Adrenal gland (tissue), 9 donors: ENCODE measurements at regions not wholly inside any gene's neighbourhood (a gene's known extent, or its start where the extent isn't known, plus 50 kb on each side); places are given as distances from the start of the nearest gene placed in this dataset.

Experiments used
- DNase-seq, 7 donors: peaks; one replicate each; pipeline ENCODE4 v3.0.0-alpha.2; 2019 to 2020
- H3K27ac ChIP-seq, 5 donors: fragments of 200-600 bp; sonication (generic) in 4 of 5; 1 replicate in 3 of 5; 2 replicates in 2 of 5; pipeline versions ENCODE4 v1.5.1 to v1.8.0; 2016 to 2020; ENCODE audit warnings: mild to moderate bottlenecking in 1 of 5
- H3K27me3 ChIP-seq: fragments of 200-600 bp; 2 replicates; pipeline ENCODE4 v1.8.0; 2021
- H3K36me3 ChIP-seq, 2 donors: fragments of 200-600 bp; replicated peaks in 1 of 2; 1 replicate in 1 of 2; 2 replicates in 1 of 2; pipeline versions ENCODE4 v1.5.1 to v1.8.0; 2018 to 2022
- H3K4me1 ChIP-seq, 2 donors: fragments of 200-600 bp; replicated peaks in 1 of 2; 1 replicate in 1 of 2; 2 replicates in 1 of 2; pipeline versions ENCODE4 v1.5.1 to v1.8.0; 2018 to 2021
- H3K4me3 ChIP-seq, 4 donors: fragments of 200-600 bp; sonication (generic) in 3 of 4; one replicate each; pipeline ENCODE4 v1.5.1; 2016 to 2018
- H3K9me3 ChIP-seq, 3 donors: fragments of 200-600 bp; sonication (generic) in 1 of 3; replicated peaks in 1 of 3; 1 replicate in 2 of 3; 2 replicates in 1 of 3; pipeline versions ENCODE4 v1.5.1 to v1.8.0; 2016 to 2021
- CTCF ChIP-seq, 6 experiments: fragments of 450-650 bp in 4 of 6; fragments of 200-600 bp in 2 of 6; sonication (generic) in 1 of 6; IDR thresholded peaks; 1 replicate in 5 of 6; 2 replicates in 1 of 6; pipeline versions ENCODE4 v1.5.1 to v1.8.0; 2016 to 2021; ENCODE audit warnings: antibody characterized with exemption in 6 of 6, mild to moderate bottlenecking in 2 of 6, moderate library complexity in 1 of 6
- POLR2A ChIP-seq, 2 donors: fragments of 450-650 bp; IDR thresholded peaks; one replicate each; pipeline ENCODE4 v1.6.1; 2017; ENCODE audit warnings: antibody characterized with exemption in 2 of 2, mild to moderate bottlenecking in 2 of 2, moderate library complexity in 1 of 2
- WGBS, 4 donors: extraction: QIAGEN DNeasy Blood & Tissue Kit in 2 of 4; methylation state at CpG; one replicate each; pipeline versions ENCODE4 v1.1.5 to v1.1.7; 2013 to 2017; 5-methylcytosine and 5-hydroxymethylcytosine counted together
- intact Hi-C, 2 donors: fragments of 100-400 bp; cut with DNase I; formaldehyde crosslinking; loops; one replicate each; pipeline versions ENCODE4 v1.14.1 to v1.15.0; 2022 to 2023
- donor health status: healthy with polysubstance abuse.
- donor health status: Bipolar disorder and iron deficiency.
- donor health status: DM: yes; HTN: yes; CAD: no.
- donor health status: DM: no; HTN: no; CAD: no.
- donor health status: DM: no; HTN: no; CAD: no.

GRCh38 chr18:5640939-5641338 lies 97.1 kb upstream of the EPB41L3 start:
- Histone ChIP-seq H3K4me1 (no peaks in the 10 kb centered on the region), H3K9me3 (no peaks in the 10 kb centered on the region), H3K27me3 (no peaks in the 10 kb centered on the region), H3K4me3 (no peak overlapping the region), H3K27ac (no peak overlapping the region), H3K36me3 (no peaks in the 10 kb centered on the region)
- DNase-seq = no peak
- 78 to 88% (median 81%) methylated on average over 12 of the region's 12 CpGs for WGBS, 4 donors
- no peak for TF ChIP-seq CTCF (IDR thresholded peaks at IDR 0.05)
- TF ChIP-seq POLR2A (IDR thresholded peaks at IDR 0.05) = no peak
- intact Hi-C loops = no loop called here

GRCh38 chr18:5639131-5639530 lies 95.3 kb upstream of the EPB41L3 start:
- Histone ChIP-seq H3K9me3 (no peaks in the 10 kb centered on the region), H3K36me3 (no peaks in the 10 kb centered on the region), H3K27me3 (no peaks in the 10 kb centered on the region), H3K4me3 (no peak overlapping the region), H3K4me1 (no peaks in the 10 kb centered on the region), H3K27ac (no peak overlapping the region)
- intact Hi-C loops = no loop called here
- no peak for DNase-seq
- TF ChIP-seq CTCF (IDR thresholded peaks at IDR 0.05) (no peak), POLR2A (IDR thresholded peaks at IDR 0.05) (no peak)
- WGBS, 4 donors = 28 to 55% (median 37%) methylated on average over 2 of the region's 2 CpGs

- H3K27ac ChIP-seq = no peak overlapping the region
- WGBS, 4 donors = 80 to 88% (median 86%) methylated on average over 3 of the region's 3 CpGs
- H3K4me3 ChIP-seq = no peak overlapping the region
- TF ChIP-seq POLR2A (IDR thresholded peaks at IDR 0.05) (no peak), CTCF (IDR thresholded peaks at IDR 0.05) (no peak)
- no peaks in the 10 kb centered on the region for H3K27me3 ChIP-seq
- H3K4me1 ChIP-seq = peaks cover 6 to 11% of the 10 kb centered on the region in 2 donors
- intact Hi-C loops = no loop called here
- DNase-seq = no peak
- H3K36me3 ChIP-seq = no peaks in the 10 kb centered on the region
- H3K9me3 ChIP-seq = no peaks in the 10 kb centered on the region
These were observed 88.2 kb upstream of the EPB41L3 start for GRCh38 chr18:5632041-5632440.

- WGBS, 4 donors = 56 to 71% (median 63%) methylated on average over 7 to 12 of the region's 12 CpGs
- H3K36me3 ChIP-seq = no peaks in the 10 kb centered on the region
- H3K9me3 ChIP-seq = no peaks in the 10 kb centered on the region
- H3K27ac ChIP-seq = no peak overlapping the region
- TF ChIP-seq CTCF (IDR thresholded peaks at IDR 0.05) = no peak
- no peak for TF ChIP-seq POLR2A (IDR thresholded peaks at IDR 0.05)
- peak overlapping the region in 1 of 4 donors; percentile 88 for H3K4me3 ChIP-seq
- no peaks in the 10 kb centered on the region for H3K27me3 ChIP-seq
- H3K4me1 ChIP-seq = peaks cover 6 to 11% of the 10 kb centered on the region in 2 donors
- peak in 2 of 7 donors; percentile 6 to 22 for DNase-seq
- intact Hi-C loops = no loop called here
These were observed 87.2 kb upstream of the EPB41L3 start for GRCh38 chr18:5630900-5631413.
